ENCODE measurements at regions not wholly inside any gene's neighbourhood (a gene's known extent, or its start where the extent isn't known, plus 50 kb on each side); places are given as distances from the start of the nearest gene placed in this dataset.
"Not testable (repeated sequence)": the region's sequence is repeated elsewhere in the genome, so short reads cannot be mapped to it uniquely, and the experiment has no call there.

DNA sequence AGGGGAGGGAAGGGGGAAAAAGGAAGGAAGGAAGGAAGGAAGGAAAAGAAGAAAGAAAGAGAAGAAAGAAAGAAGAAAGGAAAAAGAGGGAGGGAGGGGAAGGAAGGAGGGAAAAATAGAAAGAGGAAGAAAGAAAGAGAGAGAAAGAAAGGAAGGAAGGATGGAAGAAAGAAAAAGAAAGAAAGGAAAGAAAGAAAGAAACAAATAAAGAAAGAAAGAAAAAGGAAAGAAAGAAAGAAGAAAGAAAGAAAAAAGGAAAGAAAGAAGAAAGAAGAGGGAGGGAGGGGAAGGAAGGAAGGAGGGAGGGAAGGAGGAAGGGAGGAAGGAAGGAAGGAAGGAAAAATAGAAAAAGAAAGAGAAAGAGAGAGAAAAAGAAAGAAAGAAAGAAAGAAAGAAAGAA is 315.8 kb upstream of the PIK3C3 start:
- Histone ChIP-seq H3K27ac (ENCODE audit: low read length) (no peak overlapping the region), H3K4me3 (ENCODE audit: low read length) (no peak overlapping the region), H3K4me1 (ENCODE audit: control insufficient read depth, insufficient read depth, low read length) (no peaks in the 10 kb centered on the region), H3K36me3 (ENCODE audit: control insufficient read depth, insufficient read depth, low read length) (no peaks in the 10 kb centered on the region), H3K27me3 (ENCODE audit: control insufficient read depth, insufficient read depth, low read length) (no peaks in the 10 kb centered on the region), H3K9me3 (ENCODE audit: control insufficient read depth, insufficient read depth, low read length) (no peaks in the 10 kb centered on the region)
- no peak for DNase-seq (ENCODE audit: low read depth, low spot score)

DNA sequence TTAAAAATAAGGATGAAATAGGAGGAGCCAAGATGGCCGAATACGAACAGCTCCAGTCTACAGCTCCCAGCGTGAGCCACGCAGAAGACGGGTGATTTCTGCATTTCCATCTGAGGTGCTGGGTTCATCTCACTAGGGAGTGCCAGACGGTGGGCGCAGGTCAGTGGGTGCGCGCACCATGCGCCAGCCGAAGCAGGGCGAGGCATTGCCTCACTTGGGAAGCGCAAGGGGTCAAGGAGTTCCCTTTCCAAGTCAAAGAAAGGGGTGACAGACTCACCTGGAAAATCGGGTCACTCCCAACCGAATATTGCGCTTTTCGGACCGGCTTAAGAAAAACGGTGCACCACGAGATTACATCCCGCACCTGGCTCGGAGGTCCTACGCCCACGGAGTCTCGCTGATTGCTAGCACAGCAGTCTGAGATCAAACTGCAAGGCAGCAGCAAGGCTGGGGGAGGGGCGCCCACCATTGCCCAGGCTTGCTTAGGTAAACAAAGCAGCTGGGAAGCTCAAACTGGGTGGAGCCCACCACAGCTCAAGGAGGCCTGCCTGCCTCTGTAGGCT is 323.2 kb upstream of the PIK3C3 start:
- DNase-seq (ENCODE audit: low read depth, low spot score); H3K27ac ChIP-seq (ENCODE audit: low read length); H3K4me1 ChIP-seq (ENCODE audit: control insufficient read depth, insufficient read depth, low read length); H3K36me3 ChIP-seq (ENCODE audit: control insufficient read depth, insufficient read depth, low read length); H3K27me3 ChIP-seq (ENCODE audit: control insufficient read depth, insufficient read depth, low read length); H3K9me3 ChIP-seq (ENCODE audit: control insufficient read depth, insufficient read depth, low read length): not testable (repeated sequence)
- no CpG with 5 or more reads among the region's 26 CpGs for WGBS (ENCODE audit: insufficient coverage, insufficient read length)
- peak overlapping the region; percentile 59; the same call in 1 of the 2 replicates for H3K4me3 ChIP-seq (ENCODE audit: low read length)

DNA sequence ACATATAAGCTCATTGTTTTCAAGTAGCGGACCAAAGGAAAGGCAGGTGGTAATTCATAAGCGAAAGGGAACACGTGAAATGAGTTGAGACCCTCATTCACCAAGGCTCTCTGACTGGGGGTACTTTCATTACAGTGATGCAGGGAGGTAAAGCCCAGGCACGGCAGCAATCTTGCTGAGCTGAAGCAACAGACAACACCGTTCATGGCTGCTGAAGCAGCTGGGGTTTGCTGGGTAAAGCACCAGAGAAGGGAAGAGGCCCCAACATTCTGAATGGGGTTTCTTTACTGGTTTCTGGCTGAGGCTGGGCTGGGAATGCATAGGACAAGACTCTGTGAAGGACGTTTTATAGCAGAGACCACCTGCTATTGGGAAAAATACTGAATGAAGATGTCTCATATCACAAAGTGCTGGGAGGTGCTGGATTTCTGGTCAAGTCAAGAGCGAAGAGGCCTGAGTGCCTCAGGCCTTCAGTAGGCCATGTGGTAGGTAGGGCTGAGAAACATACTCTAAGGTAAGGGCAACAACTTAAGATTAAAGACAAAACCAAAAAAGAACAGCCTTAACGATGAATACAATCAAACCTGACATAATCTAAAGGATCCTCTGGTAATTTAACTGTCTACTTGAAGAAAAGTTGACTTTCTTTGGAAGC is 324.7 kb upstream of the PIK3C3 start:
- Histone ChIP-seq H3K27ac (ENCODE audit: low read length) (no peak overlapping the region), H3K36me3 (ENCODE audit: control insufficient read depth, insufficient read depth, low read length) (no peaks in the 10 kb centered on the region), H3K9me3 (ENCODE audit: control insufficient read depth, insufficient read depth, low read length) (no peaks in the 10 kb centered on the region), H3K4me3 (ENCODE audit: low read length) (no peak overlapping the region), H3K4me1 (ENCODE audit: control insufficient read depth, insufficient read depth, low read length) (no peaks in the 10 kb centered on the region; the same call in 1 of the 2 replicates), H3K27me3 (ENCODE audit: control insufficient read depth, insufficient read depth, low read length) (no peaks in the 10 kb centered on the region)
- DNase-seq (ENCODE audit: low read depth, low spot score) = no peak
- WGBS (ENCODE audit: insufficient coverage, insufficient read length) = no CpG with 5 or more reads among the region's 8 CpGs

DNA sequence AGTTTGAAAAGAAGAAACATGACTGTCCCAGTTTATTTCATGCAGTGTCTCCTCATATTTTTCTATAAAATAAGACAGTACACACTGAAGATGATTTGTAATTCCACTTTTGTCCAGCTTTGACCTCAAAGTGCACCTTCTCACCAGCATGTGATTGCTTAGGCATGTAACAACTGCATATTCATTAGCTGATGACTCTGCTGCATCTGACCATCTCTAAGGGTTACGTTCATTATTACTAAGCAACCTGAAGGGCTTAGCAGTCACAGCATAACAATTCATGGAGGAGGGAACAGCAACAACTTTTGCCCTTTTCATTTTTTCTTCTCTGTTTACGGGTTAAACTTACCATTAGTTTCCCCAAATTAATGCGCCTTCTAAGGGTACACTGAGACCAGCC is 330.6 kb upstream of the PIK3C3 start:
- Histone ChIP-seq H3K4me3 (ENCODE audit: low read length) (no peak overlapping the region), H3K36me3 (ENCODE audit: control insufficient read depth, insufficient read depth, low read length) (no peaks in the 10 kb centered on the region), H3K9me3 (ENCODE audit: control insufficient read depth, insufficient read depth, low read length) (no peaks in the 10 kb centered on the region), H3K4me1 (ENCODE audit: control insufficient read depth, insufficient read depth, low read length) (no peaks in the 10 kb centered on the region; the same call in 1 of the 2 replicates), H3K27ac (ENCODE audit: low read length) (no peak overlapping the region), H3K27me3 (ENCODE audit: control insufficient read depth, insufficient read depth, low read length) (no peaks in the 10 kb centered on the region)
- WGBS (ENCODE audit: insufficient coverage, insufficient read length) = no CpG with 5 or more reads among the region's 3 CpGs
- DNase-seq (ENCODE audit: low read depth, low spot score) = no peak

DNA sequence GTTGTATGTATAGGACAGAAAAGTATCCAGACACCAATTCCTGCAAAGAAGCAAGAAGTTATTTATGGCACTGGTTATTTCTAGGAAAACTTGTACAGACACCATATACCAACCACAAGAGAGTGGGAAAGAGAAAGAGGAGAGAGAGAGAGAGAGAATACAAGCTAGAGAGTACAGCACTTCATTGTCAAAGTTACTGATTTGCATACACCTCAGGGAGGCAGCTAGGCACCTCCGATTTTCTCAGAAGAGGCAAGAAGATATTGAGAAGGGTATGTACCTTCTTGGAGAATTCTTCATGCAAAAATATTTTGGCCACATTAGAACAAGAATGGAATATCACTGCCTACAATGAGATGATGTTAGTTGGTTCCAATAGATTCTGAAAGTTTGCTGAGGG is 333.9 kb upstream of the PIK3C3 start:
- Histone ChIP-seq H3K9me3 (ENCODE audit: control insufficient read depth, insufficient read depth, low read length) (no peaks in the 10 kb centered on the region), H3K27me3 (ENCODE audit: control insufficient read depth, insufficient read depth, low read length) (no peaks in the 10 kb centered on the region), H3K4me1 (ENCODE audit: control insufficient read depth, insufficient read depth, low read length) (no peaks in the 10 kb centered on the region; the same call in 1 of the 2 replicates), H3K4me3 (ENCODE audit: low read length) (no peak overlapping the region), H3K36me3 (ENCODE audit: control insufficient read depth, insufficient read depth, low read length) (no peaks in the 10 kb centered on the region), H3K27ac (ENCODE audit: low read length) (no peak overlapping the region)
- no peak for DNase-seq (ENCODE audit: low read depth, low spot score)
- WGBS (ENCODE audit: insufficient coverage, insufficient read length) = no CpG with 5 or more reads among the region's 1 CpG

DNA sequence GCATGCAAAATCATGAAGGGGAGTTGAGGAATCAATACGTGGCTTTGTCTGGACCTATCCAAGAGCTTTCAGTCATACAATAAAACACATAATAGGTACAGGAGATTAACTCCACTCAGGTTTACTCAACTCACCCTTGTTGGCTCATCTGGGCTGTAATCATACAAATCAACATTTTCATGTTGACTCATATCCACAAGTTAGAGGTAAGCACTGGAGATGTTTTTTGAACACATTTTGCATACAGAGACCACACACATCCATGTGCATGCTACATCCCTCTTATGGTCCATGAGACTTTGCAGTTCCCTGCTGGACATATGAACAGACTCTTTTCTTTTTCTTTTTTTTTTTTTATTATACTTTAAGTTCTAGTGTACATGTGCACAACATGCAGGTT is 336.9 kb upstream of the PIK3C3 start:
- DNase-seq (ENCODE audit: low read depth, low spot score) = no peak
- Histone ChIP-seq H3K4me1 (ENCODE audit: control insufficient read depth, insufficient read depth, low read length) (no peaks in the 10 kb centered on the region; the same call in 1 of the 2 replicates), H3K36me3 (ENCODE audit: control insufficient read depth, insufficient read depth, low read length) (no peaks in the 10 kb centered on the region), H3K27ac (ENCODE audit: low read length) (no peak overlapping the region), H3K27me3 (ENCODE audit: control insufficient read depth, insufficient read depth, low read length) (no peaks in the 10 kb centered on the region), H3K9me3 (ENCODE audit: control insufficient read depth, insufficient read depth, low read length) (no peaks in the 10 kb centered on the region), H3K4me3 (ENCODE audit: low read length) (no peak overlapping the region)
- WGBS (ENCODE audit: insufficient coverage, insufficient read length) = no CpG with 5 or more reads among the region's 1 CpG

DNA sequence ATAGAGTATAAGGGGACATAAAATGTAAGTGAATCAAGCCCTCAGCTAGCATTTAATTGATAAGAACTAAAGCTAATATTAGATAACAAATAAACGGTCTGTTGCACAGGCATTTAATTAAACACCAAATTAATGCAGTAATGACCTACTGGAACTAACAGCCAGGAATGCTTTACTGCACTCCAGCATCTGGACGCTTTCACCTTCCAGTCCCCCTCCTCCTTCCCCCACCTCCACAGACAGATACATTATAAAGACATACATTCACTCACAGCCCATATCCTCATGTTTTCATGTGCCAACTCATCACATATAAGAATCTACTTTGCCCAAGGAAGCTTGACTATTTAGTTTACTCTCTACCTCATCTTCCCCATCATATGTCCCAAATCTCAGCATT is 337.4 kb upstream of the PIK3C3 start:
- no peaks in the 10 kb centered on the region for H3K36me3 ChIP-seq (ENCODE audit: control insufficient read depth, insufficient read depth, low read length)
- no peak overlapping the region for H3K27ac ChIP-seq (ENCODE audit: low read length)
- no peak for DNase-seq (ENCODE audit: low read depth, low spot score)
- H3K27me3 ChIP-seq (ENCODE audit: control insufficient read depth, insufficient read depth, low read length) = no peaks in the 10 kb centered on the region
- no peak overlapping the region for H3K4me3 ChIP-seq (ENCODE audit: low read length)
- WGBS (ENCODE audit: insufficient coverage, insufficient read length) = no CpG with 5 or more reads among the region's 2 CpGs
- no peaks in the 10 kb centered on the region for H3K9me3 ChIP-seq (ENCODE audit: control insufficient read depth, insufficient read depth, low read length)
- no peaks in the 10 kb centered on the region; the same call in 1 of the 2 replicates for H3K4me1 ChIP-seq (ENCODE audit: control insufficient read depth, insufficient read depth, low read length)

DNA sequence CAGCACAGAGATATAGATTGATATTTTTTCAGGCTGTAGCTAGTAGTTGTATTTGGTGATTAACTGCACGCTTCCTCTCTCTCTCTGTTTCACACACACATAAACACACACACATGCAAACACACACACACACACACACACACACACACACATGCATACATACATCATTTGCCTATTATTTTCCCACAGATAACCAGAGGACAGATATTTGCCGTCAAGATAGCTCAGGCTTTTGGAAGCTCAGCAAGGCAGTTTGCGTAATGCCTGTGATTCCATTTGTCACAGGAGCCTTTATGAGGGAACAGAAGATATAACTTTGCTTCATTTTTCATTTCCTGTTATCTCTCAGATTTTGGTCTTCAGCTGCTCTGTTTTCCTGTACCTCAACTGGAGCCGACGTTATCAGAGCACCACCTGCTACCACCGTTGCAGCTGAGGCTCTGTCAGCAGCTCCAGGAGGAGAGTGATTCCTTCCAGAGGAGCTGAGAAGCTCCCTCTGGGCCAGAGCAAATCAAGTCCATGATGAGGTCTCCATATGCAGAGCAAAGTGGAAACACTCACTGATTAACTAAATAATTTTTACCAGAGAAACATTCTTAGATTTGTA is 341.9 kb upstream of the PIK3C3 start:
- DNase-seq (ENCODE audit: low read depth, low spot score) = no peak
- H3K4me1 ChIP-seq (ENCODE audit: control insufficient read depth, insufficient read depth, low read length) = no peaks in the 10 kb centered on the region
- H3K4me3 ChIP-seq (ENCODE audit: low read length) = no peak overlapping the region
- no peaks in the 10 kb centered on the region for H3K9me3 ChIP-seq (ENCODE audit: control insufficient read depth, insufficient read depth, low read length)
- no peaks in the 10 kb centered on the region for H3K36me3 ChIP-seq (ENCODE audit: control insufficient read depth, insufficient read depth, low read length)
- H3K27ac ChIP-seq (ENCODE audit: low read length) = no peak overlapping the region
- no peaks in the 10 kb centered on the region for H3K27me3 ChIP-seq (ENCODE audit: control insufficient read depth, insufficient read depth, low read length)
- WGBS (ENCODE audit: insufficient coverage, insufficient read length) = no CpG with 5 or more reads among the region's 6 CpGs

DNA sequence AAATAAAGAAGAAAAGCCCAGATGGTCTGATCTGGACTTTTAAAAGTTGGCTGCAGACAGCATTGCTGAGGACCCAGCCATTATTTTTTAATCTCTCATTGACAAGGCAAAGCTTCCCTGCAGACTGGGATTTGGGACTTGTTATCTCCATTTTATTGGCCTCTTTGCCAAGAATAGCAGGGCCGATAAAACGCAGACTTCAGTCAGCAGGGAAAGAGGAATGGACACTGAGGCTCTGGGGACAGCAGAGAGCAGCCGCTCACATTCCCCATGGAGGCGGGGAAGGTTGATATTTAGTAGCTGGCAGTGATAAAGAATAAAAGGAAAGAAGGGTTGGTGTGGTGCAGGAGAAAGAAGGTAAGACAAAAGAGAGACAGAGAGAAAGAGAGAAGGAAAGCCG is 350.1 kb upstream of the PIK3C3 start:
- DNase-seq (ENCODE audit: low read depth, low spot score) = no peak
- no CpG with 5 or more reads among the region's 5 CpGs for WGBS (ENCODE audit: insufficient coverage, insufficient read length)
- Histone ChIP-seq H3K4me1 (ENCODE audit: control insufficient read depth, insufficient read depth, low read length) (no peaks in the 10 kb centered on the region), H3K9me3 (ENCODE audit: control insufficient read depth, insufficient read depth, low read length) (no peaks in the 10 kb centered on the region), H3K27ac (ENCODE audit: low read length) (no peak overlapping the region), H3K4me3 (ENCODE audit: low read length) (no peak overlapping the region), H3K27me3 (ENCODE audit: control insufficient read depth, insufficient read depth, low read length) (no peaks in the 10 kb centered on the region), H3K36me3 (ENCODE audit: control insufficient read depth, insufficient read depth, low read length) (no peaks in the 10 kb centered on the region)

DNA sequence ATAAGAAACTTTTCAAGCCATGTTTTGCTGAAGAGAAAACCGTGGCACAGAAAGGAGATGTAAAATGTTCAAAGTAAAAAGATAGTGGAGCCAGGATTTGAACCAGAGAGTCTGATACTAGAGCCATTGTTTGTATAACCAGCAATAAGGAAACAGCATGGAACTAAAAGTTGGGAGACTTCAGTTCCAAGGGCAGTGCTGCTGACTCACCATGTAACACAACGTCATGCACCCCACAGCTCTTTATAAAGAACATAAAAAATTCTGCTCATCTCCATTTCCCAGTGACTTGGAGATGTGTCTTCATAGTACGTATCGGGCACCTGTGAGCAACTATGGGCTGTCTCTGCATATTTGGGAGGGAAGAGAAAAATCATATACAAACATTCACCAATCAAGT is 353.0 kb upstream of the PIK3C3 start:
- Histone ChIP-seq H3K36me3 (ENCODE audit: control insufficient read depth, insufficient read depth, low read length) (no peaks in the 10 kb centered on the region), H3K4me1 (ENCODE audit: control insufficient read depth, insufficient read depth, low read length) (no peaks in the 10 kb centered on the region), H3K4me3 (ENCODE audit: low read length) (no peak overlapping the region), H3K9me3 (ENCODE audit: control insufficient read depth, insufficient read depth, low read length) (no peaks in the 10 kb centered on the region), H3K27me3 (ENCODE audit: control insufficient read depth, insufficient read depth, low read length) (no peaks in the 10 kb centered on the region), H3K27ac (ENCODE audit: low read length) (no peak overlapping the region)
- WGBS (ENCODE audit: insufficient coverage, insufficient read length) = no CpG with 5 or more reads among the region's 4 CpGs
- no peak for DNase-seq (ENCODE audit: low read depth, low spot score)
